Uterus (tissue), 3 donors: ENCODE measurements at regions not wholly inside any gene's neighbourhood (a gene's known extent, or its start where the extent isn't known, plus 50 kb on each side); places are given as distances from the start of the nearest gene placed in this dataset.

Source experiments
- DNase-seq, 2 donors: peaks; one replicate each; pipeline ENCODE4 v3.0.0-alpha.2; 2019 to 2020
- H3K27ac ChIP-seq, 2 donors: fragments of 200-600 bp; sonication (generic); 1 replicate in 1 of 2; 2 replicates in 1 of 2; pipeline ENCODE4 v1.5.1; 2016 to 2018
- H3K27me3 ChIP-seq, 2 donors: fragments of 200-600 bp; sonication (generic); one replicate each; pipeline ENCODE4 v1.5.1; 2018 to 2019; ENCODE audit warnings: control low read depth in 1 of 2
- H3K36me3 ChIP-seq, 2 donors: fragments of 200-600 bp; sonication (generic); one replicate each; pipeline ENCODE4 v1.5.1; 2019; ENCODE audit warnings: control low read depth in 1 of 2
- H3K4me1 ChIP-seq, 2 donors: fragments of 200-600 bp; sonication (generic); one replicate each; pipeline ENCODE4 v1.5.1; 2018 to 2019; ENCODE audit warnings: control low read depth in 1 of 2
- H3K4me3 ChIP-seq, 2 donors: fragments of 200-600 bp; sonication (generic); 1 replicate in 1 of 2; 2 replicates in 1 of 2; pipeline ENCODE4 v1.5.1; 2018 to 2019; ENCODE audit warnings: mild to moderate bottlenecking in 1 of 2
- H3K9me3 ChIP-seq, 2 donors: fragments of 200-600 bp; sonication (generic); one replicate each; pipeline ENCODE4 v1.5.1; 2019; ENCODE audit warnings: control low read depth in 1 of 2
- POLR2A ChIP-seq, 2 donors: fragments of 450-650 bp; IDR thresholded peaks; one replicate each; pipeline ENCODE4 v1.6.1; 2016; ENCODE audit warnings: antibody characterized with exemption in 2 of 2, mild to moderate bottlenecking in 1 of 2, moderate library complexity in 1 of 2
- intact Hi-C: fragments of 100-400 bp; cut with DNase I; formaldehyde crosslinking; loops from one replicate; pipeline ENCODE4 v1.15.1; 2023; ENCODE audit warnings: low total_unique reads
- TF ChIP-seq, protein P1 (sequence below), 4 experiments: fragments of 200-600 bp in 2 of 4; fragments of 450-650 bp in 2 of 4; sonication (generic) in 2 of 4; IDR thresholded peaks; one replicate each; pipeline ENCODE4 v1.5.1; 2016 to 2019; ENCODE audit warnings: antibody characterized with exemption in 4 of 4, mild to moderate bottlenecking in 2 of 4, moderate library complexity in 1 of 4
- donor health status: DM: yes; HTN: yes; CAD: no.

DNA sequence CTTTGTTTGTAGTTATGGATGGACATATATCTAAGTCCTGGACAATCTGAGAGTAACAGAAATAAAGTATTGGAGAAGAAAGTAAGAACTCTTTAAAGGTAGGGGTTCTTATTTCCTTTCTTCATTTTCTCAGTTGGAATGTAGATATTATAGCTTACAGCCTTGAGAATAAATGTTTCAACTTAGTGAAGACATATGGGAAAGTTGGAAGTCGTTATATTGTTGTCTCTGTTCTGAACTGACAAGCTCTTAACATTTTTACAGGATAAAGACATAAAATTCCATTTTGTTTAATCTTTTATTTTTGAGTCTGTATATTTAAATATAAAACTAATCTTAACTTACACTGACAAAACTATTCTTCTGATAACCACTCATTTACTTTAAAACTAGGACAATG is 2187.5 kb upstream of the ACO1 start:
- intact Hi-C loops, result no loop called here
- Histone ChIP-seq H3K27ac (no peak overlapping the region), H3K36me3 (no peaks in the 10 kb centered on the region), H3K4me3 (no peak overlapping the region), H3K9me3 (no peaks in the 10 kb centered on the region), H3K4me1 (no peaks in the 10 kb centered on the region), H3K27me3 (no peaks in the 10 kb centered on the region)
- TF ChIP-seq, protein P1, sequence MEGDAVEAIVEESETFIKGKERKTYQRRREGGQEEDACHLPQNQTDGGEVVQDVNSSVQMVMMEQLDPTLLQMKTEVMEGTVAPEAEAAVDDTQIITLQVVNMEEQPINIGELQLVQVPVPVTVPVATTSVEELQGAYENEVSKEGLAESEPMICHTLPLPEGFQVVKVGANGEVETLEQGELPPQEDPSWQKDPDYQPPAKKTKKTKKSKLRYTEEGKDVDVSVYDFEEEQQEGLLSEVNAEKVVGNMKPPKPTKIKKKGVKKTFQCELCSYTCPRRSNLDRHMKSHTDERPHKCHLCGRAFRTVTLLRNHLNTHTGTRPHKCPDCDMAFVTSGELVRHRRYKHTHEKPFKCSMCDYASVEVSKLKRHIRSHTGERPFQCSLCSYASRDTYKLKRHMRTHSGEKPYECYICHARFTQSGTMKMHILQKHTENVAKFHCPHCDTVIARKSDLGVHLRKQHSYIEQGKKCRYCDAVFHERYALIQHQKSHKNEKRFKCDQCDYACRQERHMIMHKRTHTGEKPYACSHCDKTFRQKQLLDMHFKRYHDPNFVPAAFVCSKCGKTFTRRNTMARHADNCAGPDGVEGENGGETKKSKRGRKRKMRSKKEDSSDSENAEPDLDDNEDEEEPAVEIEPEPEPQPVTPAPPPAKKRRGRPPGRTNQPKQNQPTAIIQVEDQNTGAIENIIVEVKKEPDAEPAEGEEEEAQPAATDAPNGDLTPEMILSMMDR (IDR thresholded peaks at IDR 0.05), result no peak
- TF ChIP-seq POLR2A (IDR thresholded peaks at IDR 0.05), result no peak
- DNase-seq, result no peak

DNA sequence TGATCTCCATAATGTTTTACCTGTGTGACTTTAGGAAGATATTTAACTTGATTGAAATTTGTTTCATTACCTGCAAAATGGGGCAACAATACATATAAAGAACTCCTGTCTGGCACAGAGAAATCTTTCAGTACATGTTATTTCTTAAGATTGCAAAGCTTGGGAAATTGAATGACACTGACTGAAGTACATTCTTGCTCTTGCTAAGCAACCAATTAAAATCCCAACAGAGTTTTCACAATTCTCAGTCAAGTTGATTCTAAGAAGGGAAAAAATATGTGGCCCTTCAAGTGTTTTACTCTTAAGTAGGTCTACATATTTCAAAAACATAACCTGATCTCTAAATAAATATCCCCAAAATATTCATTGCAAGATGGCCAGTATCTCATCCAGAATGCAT is 2187.0 kb upstream of the ACO1 start:
- no peaks in the 10 kb centered on the region for H3K36me3 ChIP-seq
- H3K4me1 ChIP-seq, result no peaks in the 10 kb centered on the region
- H3K4me3 ChIP-seq, result no peak overlapping the region
- DNase-seq, result no peak
- intact Hi-C loops, result no loop called here
- no peak overlapping the region for H3K27ac ChIP-seq
- no peaks in the 10 kb centered on the region for H3K27me3 ChIP-seq
- TF ChIP-seq, protein P1 (IDR thresholded peaks at IDR 0.05), result no peak
- no peak for TF ChIP-seq POLR2A (IDR thresholded peaks at IDR 0.05)
- no peaks in the 10 kb centered on the region for H3K9me3 ChIP-seq

DNA sequence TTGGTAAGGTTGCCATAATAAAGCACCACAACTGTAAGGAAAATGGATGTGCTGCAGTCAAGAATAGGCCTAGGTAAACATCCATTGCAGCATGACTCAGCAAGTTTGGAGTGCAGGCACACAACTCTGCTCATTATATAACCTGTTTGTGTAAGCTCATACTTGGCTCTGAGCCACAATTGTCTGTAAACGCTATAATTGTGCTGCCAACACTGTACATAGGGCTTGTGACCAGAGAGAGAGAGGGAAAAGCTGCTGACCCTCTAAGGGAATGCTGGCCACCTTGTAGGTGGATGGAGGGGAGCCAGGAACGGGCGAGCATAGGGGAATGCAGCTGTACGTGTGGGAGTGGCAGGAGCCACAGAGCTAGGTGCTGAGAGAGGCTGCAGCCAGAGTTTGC is 2186.5 kb upstream of the ACO1 start:
- Histone ChIP-seq H3K9me3 (no peaks in the 10 kb centered on the region), H3K27ac (no peak overlapping the region), H3K36me3 (no peaks in the 10 kb centered on the region), H3K27me3 (no peaks in the 10 kb centered on the region), H3K4me3 (no peak overlapping the region), H3K4me1 (no peaks in the 10 kb centered on the region)
- intact Hi-C loops, result no loop called here
- no peak for DNase-seq
- no peak for TF ChIP-seq POLR2A (IDR thresholded peaks at IDR 0.05)
- TF ChIP-seq, protein P1 (IDR thresholded peaks at IDR 0.05), result no peak

- no peak for DNase-seq
- no peak for TF ChIP-seq POLR2A (IDR thresholded peaks at IDR 0.05)
- TF ChIP-seq, protein P1 (IDR thresholded peaks at IDR 0.05), result no peak
- H3K27ac ChIP-seq, result no peak overlapping the region
Observed at GRCh38 chr9:30198463-30199309, 2185.8 kb upstream of the ACO1 start.

GRCh38 chr9:30201024-30201423 is 2183.4 kb upstream of the ACO1 start:
- Histone ChIP-seq H3K9me3 (no peaks in the 10 kb centered on the region), H3K4me1 (no peaks in the 10 kb centered on the region), H3K4me3 (no peak overlapping the region), H3K27me3 (no peaks in the 10 kb centered on the region), H3K36me3 (no peaks in the 10 kb centered on the region), H3K27ac (no peak overlapping the region)
- DNase-seq, result no peak
- TF ChIP-seq, protein P1 (IDR thresholded peaks at IDR 0.05), result no peak
- no peak for TF ChIP-seq POLR2A (IDR thresholded peaks at IDR 0.05)
- intact Hi-C loops, result no loop called here

More at GRCh38 chr9:30198463-30199309, 2185.8 kb upstream of the ACO1 start:
- Histone ChIP-seq H3K27me3 (no peaks in the 10 kb centered on the region), H3K9me3 (no peaks in the 10 kb centered on the region), H3K4me1 (no peaks in the 10 kb centered on the region), H3K4me3 (no peak overlapping the region), H3K36me3 (no peaks in the 10 kb centered on the region)
- intact Hi-C loops, result no loop called here
